ENCODE measurements at regions not wholly inside any gene's neighbourhood (a gene's known extent, or its start where the extent isn't known, plus 50 kb on each side); places are given as distances from the start of the nearest gene placed in this dataset.

- H3K36me3 Mint-ChIP-seq (ENCODE audit: low read depth, unreplicated experiment) = no peaks in the 10 kb centered on the region
- H3K9me3 Mint-ChIP-seq (ENCODE audit: unreplicated experiment) = peaks cover 8% of the 10 kb centered on the region
- H3K27me3 Mint-ChIP-seq (ENCODE audit: unreplicated experiment) = no peaks in the 10 kb centered on the region
- no peak overlapping the region for H3K27ac Mint-ChIP-seq (ENCODE audit: unreplicated experiment)
- no peaks in the 10 kb centered on the region for H3K4me1 Mint-ChIP-seq (ENCODE audit: unreplicated experiment)
- no peak for TF ChIP-seq CTCF (IDR thresholded peaks at IDR 0.05; ENCODE audit: unreplicated experiment)
- H3K4me3 Mint-ChIP-seq (ENCODE audit: unreplicated experiment) = no peak overlapping the region
- DNase-seq (ENCODE audit: low spot score) = no peak
These were observed 423.8 kb downstream of the CBLN4 start for GRCh38 chr20:55581519-55581918.

GRCh38 chr20:55580475-55580874 is 424.8 kb downstream of the CBLN4 start:
- DNase-seq (ENCODE audit: low spot score) = no peak
- peaks cover 4% of the 10 kb centered on the region for H3K9me3 Mint-ChIP-seq (ENCODE audit: unreplicated experiment)
- TF ChIP-seq CTCF (IDR thresholded peaks at IDR 0.05; ENCODE audit: unreplicated experiment) = no peak
- H3K36me3 Mint-ChIP-seq (ENCODE audit: low read depth, unreplicated experiment) = no peaks in the 10 kb centered on the region
- no peak overlapping the region for H3K4me3 Mint-ChIP-seq (ENCODE audit: unreplicated experiment)
- H3K27ac Mint-ChIP-seq (ENCODE audit: unreplicated experiment) = no peak overlapping the region
- no peaks in the 10 kb centered on the region for H3K4me1 Mint-ChIP-seq (ENCODE audit: unreplicated experiment)
- H3K27me3 Mint-ChIP-seq (ENCODE audit: unreplicated experiment) = no peaks in the 10 kb centered on the region

DNA sequence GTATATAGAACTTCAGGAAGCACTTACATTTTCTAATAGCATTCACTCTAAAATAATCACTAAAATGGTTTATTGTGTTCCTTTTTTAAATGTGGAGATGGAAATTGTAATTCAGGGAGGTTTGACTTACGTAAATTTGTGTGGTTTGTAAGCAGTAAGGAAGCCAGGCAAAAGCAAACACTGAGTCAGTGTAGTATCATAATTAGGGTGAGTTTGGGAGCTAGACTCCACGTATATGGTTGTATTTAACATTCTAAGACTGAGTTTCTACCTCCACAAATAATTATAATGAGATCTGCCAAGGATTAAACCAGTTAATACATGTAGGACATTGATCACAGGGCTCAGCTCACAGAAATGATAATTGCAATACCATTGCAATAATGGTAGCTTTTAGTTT is 425.5 kb downstream of the CBLN4 start:
- no peak overlapping the region for H3K4me3 Mint-ChIP-seq (ENCODE audit: unreplicated experiment)
- no peaks in the 10 kb centered on the region for H3K27me3 Mint-ChIP-seq (ENCODE audit: unreplicated experiment)
- H3K36me3 Mint-ChIP-seq (ENCODE audit: low read depth, unreplicated experiment) = no peaks in the 10 kb centered on the region
- H3K4me1 Mint-ChIP-seq (ENCODE audit: unreplicated experiment) = no peaks in the 10 kb centered on the region
- TF ChIP-seq CTCF (IDR thresholded peaks at IDR 0.05; ENCODE audit: unreplicated experiment) = no peak
- DNase-seq (ENCODE audit: low spot score) = no peak
- H3K27ac Mint-ChIP-seq (ENCODE audit: unreplicated experiment) = no peak overlapping the region
- H3K9me3 Mint-ChIP-seq (ENCODE audit: unreplicated experiment) = peaks cover 4% of the 10 kb centered on the region

GRCh38 chr20:55576981-55577380 is 428.3 kb downstream of the CBLN4 start:
- H3K4me1 Mint-ChIP-seq (ENCODE audit: unreplicated experiment) = no peaks in the 10 kb centered on the region
- H3K36me3 Mint-ChIP-seq (ENCODE audit: low read depth, unreplicated experiment) = no peaks in the 10 kb centered on the region
- no peaks in the 10 kb centered on the region for H3K27me3 Mint-ChIP-seq (ENCODE audit: unreplicated experiment)
- H3K9me3 Mint-ChIP-seq (ENCODE audit: unreplicated experiment) = peaks cover 8% of the 10 kb centered on the region
- H3K27ac Mint-ChIP-seq (ENCODE audit: unreplicated experiment) = no peak overlapping the region
- H3K4me3 Mint-ChIP-seq (ENCODE audit: unreplicated experiment) = no peak overlapping the region
- DNase-seq (ENCODE audit: low spot score) = no peak
- TF ChIP-seq CTCF (IDR thresholded peaks at IDR 0.05; ENCODE audit: unreplicated experiment) = no peak

GRCh38 chr20:55569084-55569483 is 436.2 kb downstream of the CBLN4 start:
- H3K36me3 Mint-ChIP-seq (ENCODE audit: low read depth, unreplicated experiment) = peaks cover 4% of the 10 kb centered on the region
- no peak for TF ChIP-seq CTCF (IDR thresholded peaks at IDR 0.05; ENCODE audit: unreplicated experiment)

More at GRCh38 chr20:55569084-55569483, 436.2 kb downstream of the CBLN4 start:
- no peak for DNase-seq (ENCODE audit: low spot score)
- Mint-ChIP-seq H3K4me3 (ENCODE audit: unreplicated experiment) (no peak overlapping the region), H3K9me3 (ENCODE audit: unreplicated experiment) (peaks cover 23% of the 10 kb centered on the region), H3K27ac (ENCODE audit: unreplicated experiment) (no peak overlapping the region), H3K4me1 (ENCODE audit: unreplicated experiment) (no peaks in the 10 kb centered on the region), H3K27me3 (ENCODE audit: unreplicated experiment) (no peaks in the 10 kb centered on the region)

Measured in endothelial cell (in vitro differentiated cells).